Panc1 (cell line): ENCODE measurements at regions not wholly inside any gene's neighbourhood (a gene's known extent, or its start where the extent isn't known, plus 50 kb on each side); places are given as distances from the start of the nearest gene placed in this dataset.

Source experiments
- CTCF ChIP-seq: fragments of 450-650 bp; IDR thresholded peaks from 2 replicates; pipeline ENCODE4 v1.5.1; 2017; ENCODE audit warnings: mild to moderate bottlenecking
- POLR2AphosphoS5 ChIP-seq: IDR thresholded peaks from 2 replicates; pipeline ENCODE4 v1.6.1; 2012; ENCODE audit warnings: mild to moderate bottlenecking, low read depth, low read length, moderate library complexity
- SIN3A ChIP-seq: IDR thresholded peaks from 2 replicates; pipeline ENCODE4 v1.6.1; 2012; ENCODE audit warnings: low read depth, mild to moderate bottlenecking, low read length, moderate library complexity, borderline replicate concordance; ENCODE audit not compliant: insufficient read depth
- TCF7L2 ChIP-seq: IDR thresholded peaks from 2 replicates; pipeline ENCODE4 v1.6.1; 2011; ENCODE audit warnings: mild to moderate bottlenecking, low read depth, low read length, inconsistent platforms
- TF ChIP-seq, protein P1 (sequence below), 2 experiments: IDR thresholded peaks; 2 replicates each; pipeline ENCODE4 v1.6.1; 2011 to 2012; ENCODE audit warnings: low read depth in 2 of 2, control low read depth in 1 of 2, low read length in 1 of 2, mild to moderate bottlenecking in 1 of 2, moderate library complexity in 1 of 2; ENCODE audit not compliant: insufficient read depth in 1 of 2

GRCh38 chr15:29945943-29946596 lies 123.8 kb upstream of the TJP1 start:
- no peak for TF ChIP-seq CTCF
- no peak for TF ChIP-seq SIN3A
- TF ChIP-seq POLR2AphosphoS5, result no peak
- TF ChIP-seq TCF7L2, result no peak
- TF ChIP-seq, protein P1, sequence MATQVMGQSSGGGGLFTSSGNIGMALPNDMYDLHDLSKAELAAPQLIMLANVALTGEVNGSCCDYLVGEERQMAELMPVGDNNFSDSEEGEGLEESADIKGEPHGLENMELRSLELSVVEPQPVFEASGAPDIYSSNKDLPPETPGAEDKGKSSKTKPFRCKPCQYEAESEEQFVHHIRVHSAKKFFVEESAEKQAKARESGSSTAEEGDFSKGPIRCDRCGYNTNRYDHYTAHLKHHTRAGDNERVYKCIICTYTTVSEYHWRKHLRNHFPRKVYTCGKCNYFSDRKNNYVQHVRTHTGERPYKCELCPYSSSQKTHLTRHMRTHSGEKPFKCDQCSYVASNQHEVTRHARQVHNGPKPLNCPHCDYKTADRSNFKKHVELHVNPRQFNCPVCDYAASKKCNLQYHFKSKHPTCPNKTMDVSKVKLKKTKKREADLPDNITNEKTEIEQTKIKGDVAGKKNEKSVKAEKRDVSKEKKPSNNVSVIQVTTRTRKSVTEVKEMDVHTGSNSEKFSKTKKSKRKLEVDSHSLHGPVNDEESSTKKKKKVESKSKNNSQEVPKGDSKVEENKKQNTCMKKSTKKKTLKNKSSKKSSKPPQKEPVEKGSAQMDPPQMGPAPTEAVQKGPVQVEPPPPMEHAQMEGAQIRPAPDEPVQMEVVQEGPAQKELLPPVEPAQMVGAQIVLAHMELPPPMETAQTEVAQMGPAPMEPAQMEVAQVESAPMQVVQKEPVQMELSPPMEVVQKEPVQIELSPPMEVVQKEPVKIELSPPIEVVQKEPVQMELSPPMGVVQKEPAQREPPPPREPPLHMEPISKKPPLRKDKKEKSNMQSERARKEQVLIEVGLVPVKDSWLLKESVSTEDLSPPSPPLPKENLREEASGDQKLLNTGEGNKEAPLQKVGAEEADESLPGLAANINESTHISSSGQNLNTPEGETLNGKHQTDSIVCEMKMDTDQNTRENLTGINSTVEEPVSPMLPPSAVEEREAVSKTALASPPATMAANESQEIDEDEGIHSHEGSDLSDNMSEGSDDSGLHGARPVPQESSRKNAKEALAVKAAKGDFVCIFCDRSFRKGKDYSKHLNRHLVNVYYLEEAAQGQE (IDR thresholded peaks at IDR 0.05; ENCODE audit: insufficient read depth in 1 of 2, low read depth in 2 of 2, low read length in 1 of 2), result no peak
